HG03457 (cell line): ENCODE measurements at regions not wholly inside any gene's neighbourhood (a gene's known extent, or its start where the extent isn't known, plus 50 kb on each side); places are given as distances from the start of the nearest gene placed in this dataset.
"Not testable (repeated sequence)": the region's sequence is repeated elsewhere in the genome, so short reads cannot be mapped to it uniquely, and the experiment has no call there.

ENCODE experiments used
- ATAC-seq: cut with Tn5 transposase; IDR thresholded peaks from one replicate; pipeline ENCODE4 v1.9.1; 2021; ENCODE audit warnings: moderate number of reproducible peaks; ENCODE audit not compliant: unreplicated experiment

DNA sequence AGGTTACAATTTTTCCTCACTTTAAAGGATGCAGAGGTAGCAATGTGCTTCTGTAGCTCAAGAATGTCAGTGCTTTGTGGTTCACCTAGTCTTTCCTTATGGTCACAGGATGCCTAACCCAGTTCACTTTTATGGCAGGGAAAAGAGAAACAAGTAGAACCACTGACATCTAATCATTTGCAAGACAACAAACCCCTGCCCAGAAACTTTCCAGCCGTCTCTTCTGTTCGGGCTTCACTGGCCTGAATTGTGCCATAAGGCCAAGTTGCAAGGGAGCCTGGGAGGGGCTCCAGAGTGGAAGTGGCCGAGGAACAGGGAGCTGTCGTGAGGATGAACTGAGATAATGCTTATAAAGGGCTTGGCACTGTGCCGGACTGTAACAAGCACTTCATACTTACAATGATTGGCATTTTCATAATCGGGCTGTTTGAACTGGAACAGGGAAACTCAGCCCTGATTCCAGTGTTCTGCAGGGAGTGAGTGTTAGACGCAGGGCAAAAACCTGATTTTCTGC, 212.6 kb downstream of the BCAS1 start:
- no peak for ATAC-seq

DNA sequence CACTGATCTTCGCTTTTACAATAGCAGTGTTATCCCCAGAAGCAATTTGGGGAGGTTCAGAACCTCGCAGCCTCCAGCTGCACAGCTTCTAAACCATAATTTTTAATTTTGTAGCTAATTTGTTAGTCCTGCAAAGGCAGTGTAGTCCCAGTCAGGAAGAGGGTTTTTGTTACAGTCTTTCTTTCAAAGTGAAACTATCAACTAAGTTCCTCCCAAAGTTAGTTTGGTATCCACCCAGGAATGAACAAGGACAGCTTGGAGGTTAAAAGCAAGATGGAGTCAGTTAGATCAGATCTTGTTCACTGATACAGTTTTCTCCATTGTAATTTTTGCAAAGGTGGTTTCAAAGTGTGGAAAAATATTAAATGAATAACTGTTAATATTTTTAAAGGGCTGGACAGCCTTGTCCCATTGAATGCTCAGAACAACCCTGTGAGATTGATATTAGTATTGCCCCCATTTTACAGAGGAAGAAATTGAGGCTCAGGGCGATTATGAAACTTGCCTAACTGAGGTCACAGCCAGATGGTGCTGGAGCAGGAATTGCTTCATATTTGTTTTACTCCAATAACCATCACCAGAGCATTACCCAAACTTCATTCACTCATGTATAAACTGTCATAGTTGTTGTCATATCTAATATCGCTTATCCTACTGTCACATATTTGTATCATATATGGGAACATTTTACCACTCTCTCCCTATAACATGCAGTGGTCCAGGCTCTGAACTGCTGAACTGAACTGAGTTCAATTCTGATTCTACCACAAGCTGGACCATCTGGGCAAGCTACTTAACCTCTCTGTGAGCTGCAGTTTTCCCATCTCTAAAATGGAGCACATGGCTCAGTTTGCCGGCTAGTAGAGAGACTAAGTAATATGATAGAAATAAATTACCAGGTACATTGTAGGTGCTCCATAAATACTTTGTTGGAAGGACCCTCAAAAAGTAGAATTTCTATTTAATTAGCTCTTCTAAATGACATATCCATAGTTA, 213.8 kb downstream of the BCAS1 start:
- no peak for ATAC-seq

- no peak for ATAC-seq
Observed at GRCh38 chr20:53855733-53856132, 214.7 kb downstream of the BCAS1 start.

GRCh38 chr20:53854609-53854926, 215.8 kb downstream of the BCAS1 start:
- ATAC-seq = not testable (repeated sequence)

- ATAC-seq = no peak
Observed at GRCh38 chr20:53853111-53853713, 217.2 kb downstream of the BCAS1 start.

DNA sequence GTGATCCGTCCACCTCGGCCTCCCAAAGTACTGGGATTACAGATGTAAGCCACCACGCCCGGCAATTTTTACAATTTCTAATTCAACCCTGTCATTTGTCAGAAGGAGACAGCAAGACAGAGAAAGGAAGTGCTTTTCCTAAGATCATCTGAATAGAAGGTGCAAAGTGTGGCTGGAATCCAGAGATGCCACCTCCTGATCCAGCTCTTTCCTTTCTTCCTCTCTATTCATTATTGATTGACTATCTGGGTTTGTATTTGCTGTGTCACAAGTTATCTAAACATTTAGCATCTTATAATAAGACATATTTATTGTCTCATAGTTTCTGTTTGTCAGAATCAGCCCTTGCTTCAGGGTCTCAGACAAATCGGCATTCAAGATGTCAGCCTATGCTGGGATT, 217.7 kb downstream of the BCAS1 start:
- ATAC-seq = no peak

- no peak for ATAC-seq
Observed at GRCh38 chr20:53852014-53852413, 218.4 kb downstream of the BCAS1 start.

DNA sequence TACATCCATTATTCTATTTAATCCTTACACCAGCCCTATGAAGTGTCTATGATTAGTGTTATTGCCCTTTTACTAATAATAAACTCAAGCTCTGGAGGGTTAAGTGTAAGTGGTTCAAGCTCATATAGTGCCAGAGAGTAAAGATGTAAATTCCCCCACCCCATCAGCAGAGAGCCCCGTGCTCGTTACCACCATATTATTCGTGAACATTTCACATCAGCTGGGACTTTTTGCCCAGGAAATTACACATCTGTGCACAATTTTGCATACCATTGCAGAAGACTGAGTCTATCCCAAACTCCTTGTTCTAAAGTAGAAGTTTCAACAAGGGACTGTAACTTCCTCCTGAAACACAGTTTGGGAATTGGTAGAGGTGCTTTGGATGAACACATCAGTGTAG, 220.1 kb downstream of the BCAS1 start:
- ATAC-seq = no peak

GRCh38 chr20:53849471-53850059, 220.8 kb downstream of the BCAS1 start:
- ATAC-seq = no peak

GRCh38 chr20:53848304-53848703, 222.1 kb downstream of the BCAS1 start:
- ATAC-seq = no peak

DNA sequence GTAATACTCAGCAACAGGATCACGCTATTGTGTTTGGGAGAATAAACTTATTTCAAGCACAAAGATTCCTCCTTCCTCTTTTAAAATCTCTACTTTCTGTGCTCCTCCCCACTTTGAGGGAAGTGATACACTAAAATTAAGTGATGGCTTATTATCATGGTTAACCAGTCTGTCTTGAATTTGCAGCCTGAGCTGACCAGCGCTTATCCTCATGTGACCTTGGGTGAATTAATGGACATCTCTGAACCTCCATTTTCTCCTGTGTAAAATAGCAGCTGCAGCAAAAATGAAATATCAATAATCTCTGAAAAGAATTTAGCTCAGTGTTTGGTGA, 222.6 kb downstream of the BCAS1 start:
- ATAC-seq = no peak

GRCh38 chr20:53847139-53847836, 223.1 kb downstream of the BCAS1 start:
- peak; percentile 47 for ATAC-seq

GRCh38 chr20:53846640-53847039, 223.8 kb downstream of the BCAS1 start:
- no peak for ATAC-seq

DNA sequence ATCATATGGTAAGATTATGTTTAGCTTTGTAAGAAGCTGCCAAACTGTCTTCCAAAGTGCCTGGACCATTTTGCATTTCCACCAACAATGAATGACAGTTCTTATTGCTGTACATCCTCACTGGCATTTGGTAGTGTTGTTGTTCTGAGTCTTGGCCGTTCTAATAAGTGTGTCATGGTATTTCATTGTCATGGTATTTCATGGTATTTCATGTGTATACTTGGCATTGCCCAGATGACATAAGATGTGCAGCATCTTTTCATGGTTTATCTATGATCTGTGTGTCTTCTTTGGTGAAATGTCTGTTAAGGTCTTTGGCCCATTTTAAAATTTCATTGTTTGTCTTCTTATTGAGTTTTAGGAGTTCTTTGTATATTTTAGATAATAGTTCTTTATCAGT, 224.4 kb downstream of the BCAS1 start:
- ATAC-seq = no peak

DNA sequence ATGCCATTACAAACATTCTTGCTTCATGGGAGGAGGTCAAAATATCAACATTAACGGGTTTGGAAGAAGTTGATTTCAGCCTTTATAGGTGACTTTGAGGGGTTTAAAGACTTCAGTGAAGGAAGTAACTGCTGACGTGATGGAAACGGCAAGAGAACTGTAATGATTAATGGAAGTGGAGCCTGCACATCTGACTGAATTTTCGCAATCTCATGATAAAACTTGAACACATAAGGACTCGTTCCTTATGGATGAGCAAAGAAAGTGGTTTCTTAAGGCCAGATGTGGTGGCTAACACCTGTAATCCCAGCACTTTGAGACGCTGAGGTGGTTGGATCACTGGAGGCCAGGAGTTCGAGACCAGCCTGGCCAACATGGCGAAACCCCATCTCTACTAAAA, 226.1 kb downstream of the BCAS1 start:
- ATAC-seq = no peak

DNA sequence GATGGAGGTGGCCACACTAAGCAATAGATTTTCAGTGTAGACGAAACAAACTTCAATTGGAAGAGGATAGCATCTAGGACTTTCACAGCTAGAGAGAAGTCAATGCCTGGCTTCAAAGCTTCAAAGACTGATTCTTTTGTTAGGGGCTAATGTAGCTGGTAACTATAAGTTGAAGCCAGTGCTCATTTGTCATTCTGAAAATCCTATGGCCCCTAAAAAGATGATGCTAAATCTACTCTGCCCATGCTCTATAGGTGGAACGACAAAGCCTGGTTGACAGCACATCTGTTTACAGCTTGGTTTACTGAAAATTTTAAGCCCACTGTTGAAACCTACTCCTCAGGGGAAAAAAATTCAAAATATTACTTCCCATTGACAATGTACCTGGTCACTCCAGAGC, 226.7 kb downstream of the BCAS1 start:
- no peak for ATAC-seq

GRCh38 chr20:53842301-53843099, 227.9 kb downstream of the BCAS1 start:
- no peak for ATAC-seq

- no peak for ATAC-seq
Observed at GRCh38 chr20:53841741-53842140, 228.7 kb downstream of the BCAS1 start.

- ATAC-seq = no peak
Observed at GRCh38 chr20:53840532-53840931, 229.9 kb downstream of the BCAS1 start.

DNA sequence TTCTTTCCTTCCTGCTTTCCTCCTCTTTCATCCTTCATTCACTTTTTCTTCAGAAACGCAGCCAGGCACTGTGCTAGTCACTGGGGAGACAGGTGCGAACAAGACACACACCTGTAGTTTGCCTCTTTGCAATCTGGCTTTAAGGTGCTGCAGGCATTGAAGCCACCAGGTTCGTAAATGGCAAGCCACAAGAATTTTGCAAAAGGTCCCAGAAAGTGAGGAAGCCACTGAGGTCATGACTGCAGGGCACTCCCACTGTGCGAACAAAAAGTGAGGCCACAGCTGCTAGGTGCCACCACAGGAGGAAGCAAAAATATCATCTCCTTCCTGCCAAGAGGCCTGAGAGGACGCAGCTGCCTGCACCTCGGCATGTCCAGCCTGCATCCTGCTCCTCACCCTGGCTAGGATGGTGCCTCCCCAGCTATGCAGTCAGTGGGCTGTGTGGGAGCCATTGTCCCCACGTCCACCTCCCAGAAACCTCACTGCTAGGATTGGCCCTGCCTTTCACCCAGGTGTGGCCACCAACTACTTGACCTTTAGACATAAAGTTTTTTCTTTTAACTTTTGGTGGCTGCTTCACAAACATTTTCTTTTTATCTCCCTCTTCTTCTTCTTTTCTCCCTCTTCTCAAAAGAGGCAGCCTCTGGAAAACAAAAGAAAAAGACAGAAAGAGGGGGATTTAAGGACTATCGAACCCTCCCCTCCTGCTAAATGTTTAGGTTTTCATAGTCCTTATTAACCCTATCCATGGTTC, 230.8 kb downstream of the BCAS1 start:
- ATAC-seq = peak; percentile 42
